H1 (cell line): ENCODE measurements at regions not wholly inside any gene's neighbourhood (a gene's known extent, or its start where the extent isn't known, plus 50 kb on each side); places are given as distances from the start of the nearest gene placed in this dataset.

ENCODE experiments used
- POLR2A ChIP-seq, 2 experiments: IDR thresholded peaks; 1 replicate in 1 of 2; 2 replicates in 1 of 2; pipeline ENCODE4 v1.6.1; 2011; ENCODE audit warnings: low read depth in 2 of 2, low read length in 2 of 2, mild to moderate bottlenecking in 2 of 2; ENCODE audit errors: control extremely low read depth in 1 of 2
- SIN3A ChIP-seq, 2 experiments: IDR thresholded peaks in 1 of 2; conservative IDR thresholded peaks in 1 of 2; 2 replicates each; pipeline ENCODE4 v1.6.1; 2011 to 2012; ENCODE audit warnings: low read length in 2 of 2, improper control_type of control experiment in 1 of 2, low read depth in 1 of 2, mild to moderate bottlenecking in 1 of 2

GRCh38 chr12:47296828-47297227, 217.1 kb upstream of the AMIGO2 start:
- TF ChIP-seq SIN3A (conservative IDR thresholded peaks at IDR 0.05 in 1 of 2, IDR thresholded peaks at IDR 0.05 in 1 of 2; ENCODE audit: low read depth in 1 of 2, low read length in 2 of 2) = no peak
- no peak for TF ChIP-seq POLR2A (IDR thresholded peaks at IDR 0.05; ENCODE audit: control extremely low read depth in 1 of 2, low read depth in 2 of 2, low read length in 2 of 2)
